HG03108 (cell line): ENCODE measurements at regions not wholly inside any gene's neighbourhood (a gene's known extent, or its start where the extent isn't known, plus 50 kb on each side); places are given as distances from the start of the nearest gene placed in this dataset.

Experiments used
- ATAC-seq: cut with Tn5 transposase; IDR thresholded peaks from one replicate; pipeline ENCODE4 v1.9.1; 2021; ENCODE audit warnings: moderate library complexity; ENCODE audit not compliant: unreplicated experiment

DNA sequence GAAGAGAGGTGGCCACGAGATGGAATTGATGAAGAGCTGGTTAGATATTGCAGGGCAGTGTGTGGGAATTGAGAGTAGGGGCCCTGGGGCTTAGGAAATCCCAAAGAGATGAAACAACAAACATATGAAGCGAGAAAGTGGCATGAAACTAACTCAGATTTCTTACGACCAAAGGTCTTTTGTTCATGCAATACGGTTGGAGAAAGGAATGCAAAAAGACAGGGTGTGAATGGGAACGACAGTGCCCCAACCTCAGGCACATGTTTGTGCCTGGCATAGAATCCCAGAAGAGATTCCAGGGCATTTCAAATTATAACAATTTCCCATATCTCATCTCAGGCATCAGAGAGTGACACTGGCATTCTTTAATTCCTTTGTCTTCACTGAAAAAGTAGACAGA is 199.2 kb downstream of the ACTL7B start:
- no peak for ATAC-seq

DNA sequence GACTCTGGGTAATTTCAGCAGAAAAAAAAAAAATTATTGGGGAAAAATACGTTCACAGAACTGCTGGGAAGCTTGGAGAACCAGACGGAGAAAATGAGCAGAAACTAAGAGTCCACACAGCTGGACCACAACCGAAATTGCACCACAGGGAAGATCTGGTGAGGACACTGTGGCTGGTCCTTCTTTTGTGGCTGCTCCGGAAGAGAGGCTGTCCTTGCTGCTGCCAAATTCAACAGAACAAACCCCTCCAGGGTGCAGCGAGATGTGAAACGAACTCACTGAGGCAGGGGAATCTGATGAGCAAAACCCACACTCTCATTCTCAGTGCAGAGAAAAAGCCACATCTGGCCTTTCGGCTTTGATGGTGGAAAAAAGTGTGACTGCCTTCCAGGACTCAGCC is 200.0 kb downstream of the ACTL7B start:
- no peak for ATAC-seq

DNA sequence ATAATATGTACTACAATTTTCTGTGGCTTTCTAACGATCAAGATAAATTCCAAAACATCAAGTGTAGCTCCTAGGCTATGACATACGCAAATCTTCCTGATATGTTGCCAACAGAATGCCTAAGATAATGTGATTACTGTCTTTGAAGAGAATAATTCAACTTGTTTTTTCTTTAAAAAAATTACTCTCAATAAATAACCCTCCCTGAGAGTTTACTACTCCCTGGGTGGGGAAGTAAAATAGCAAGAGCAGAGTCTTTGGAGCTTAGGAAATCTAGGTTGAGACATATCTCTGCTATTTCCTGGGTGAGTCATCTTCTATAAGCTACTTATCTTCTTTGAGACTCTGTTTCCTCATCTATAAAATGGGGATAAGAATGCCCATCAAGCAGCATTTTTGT is 201.2 kb downstream of the ACTL7B start:
- ATAC-seq, result no peak

DNA sequence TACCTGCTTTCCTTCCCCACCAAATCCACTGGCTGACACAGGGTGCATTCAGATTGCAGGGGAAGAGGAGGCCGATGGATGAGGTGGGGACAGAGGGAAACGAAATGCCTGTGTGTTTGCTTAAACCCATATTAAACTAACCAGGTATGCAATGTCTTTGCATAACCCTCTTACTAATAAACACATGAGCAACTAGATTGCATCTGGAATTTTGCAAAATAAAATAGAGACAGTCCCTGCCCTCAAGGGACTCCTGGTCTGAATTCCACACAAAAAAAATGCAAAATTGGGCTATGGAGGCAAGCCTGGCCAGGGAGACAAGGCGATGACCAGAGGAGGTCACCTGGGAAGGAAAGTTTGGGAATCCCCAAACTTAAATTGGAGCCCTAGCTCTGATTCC is 202.9 kb downstream of the ACTL7B start:
- ATAC-seq, result no peak

DNA sequence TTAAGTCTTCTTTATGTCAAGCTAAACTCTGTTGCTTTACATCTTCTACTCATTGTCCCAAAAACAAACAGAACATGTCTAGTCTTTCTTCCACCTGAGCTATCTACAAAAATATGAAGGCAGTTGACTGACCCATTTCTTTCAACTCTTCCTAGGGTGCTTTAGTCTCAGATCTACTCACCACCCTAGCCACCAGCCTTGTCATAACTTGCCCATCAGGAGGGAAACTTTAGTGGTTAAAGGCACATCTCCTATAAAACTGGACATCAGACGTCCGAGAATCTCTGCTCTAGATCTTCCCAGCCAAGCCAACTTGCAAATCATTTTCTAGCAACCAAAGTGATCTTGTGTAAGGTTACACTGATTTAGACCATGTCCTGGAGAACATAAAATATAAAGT is 205.0 kb downstream of the ACTL7B start:
- no peak for ATAC-seq

DNA sequence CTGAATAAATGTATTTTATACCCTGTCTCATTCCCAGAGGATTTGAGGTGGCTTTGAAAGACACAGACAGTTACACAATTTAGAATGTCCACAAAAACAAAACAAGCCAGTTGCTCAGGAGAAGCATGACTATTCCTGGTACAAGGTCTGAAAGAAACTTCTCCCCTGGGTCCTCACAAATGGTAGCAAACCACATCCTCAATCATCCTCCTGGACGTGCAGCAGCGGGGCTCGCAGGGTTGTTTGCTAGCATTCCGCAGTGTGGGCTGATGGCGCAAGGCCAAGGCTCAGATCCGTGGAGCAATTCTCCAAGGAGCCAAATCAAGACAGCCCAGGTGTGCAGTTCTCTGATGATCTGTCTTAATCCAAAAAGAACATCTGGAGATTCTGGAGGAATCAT is 210.3 kb downstream of the ACTL7B start:
- ATAC-seq, result no peak

DNA sequence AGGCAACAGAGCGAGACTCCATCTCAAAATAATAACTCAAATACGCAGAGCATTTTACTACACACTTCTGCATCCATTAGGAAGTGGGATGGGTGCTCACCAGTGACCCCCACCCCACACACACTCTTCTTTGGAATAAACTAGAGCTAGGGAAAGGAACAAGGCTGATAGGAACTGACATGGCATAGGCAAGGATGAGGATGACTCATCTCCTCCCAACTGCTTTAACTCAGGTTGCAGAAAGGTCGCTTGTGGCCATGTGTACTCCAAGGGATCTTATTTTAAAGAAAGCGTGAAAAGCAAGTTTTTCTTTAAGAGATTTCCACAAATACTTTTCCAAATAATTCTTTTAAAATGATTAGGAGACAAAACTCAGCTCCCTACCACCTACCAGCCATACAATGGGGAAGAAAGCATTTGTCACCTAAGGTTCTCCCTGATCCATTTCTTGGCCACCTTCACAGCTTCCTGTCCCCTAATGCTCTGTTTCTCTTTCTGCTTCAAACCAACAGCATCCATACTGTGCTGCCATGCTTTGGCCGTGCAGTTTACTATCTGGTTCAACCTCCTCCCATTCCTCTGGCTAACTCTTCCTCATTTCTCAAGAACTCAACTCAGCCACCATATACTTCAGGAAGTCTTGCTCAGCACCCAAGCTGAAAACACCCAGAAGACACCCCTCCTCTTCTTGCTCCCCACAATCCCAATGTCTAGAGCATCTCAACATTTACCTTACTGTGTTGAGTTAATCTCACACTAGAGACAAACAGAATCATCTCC is 211.9 kb downstream of the ACTL7B start:
- no peak for ATAC-seq

DNA sequence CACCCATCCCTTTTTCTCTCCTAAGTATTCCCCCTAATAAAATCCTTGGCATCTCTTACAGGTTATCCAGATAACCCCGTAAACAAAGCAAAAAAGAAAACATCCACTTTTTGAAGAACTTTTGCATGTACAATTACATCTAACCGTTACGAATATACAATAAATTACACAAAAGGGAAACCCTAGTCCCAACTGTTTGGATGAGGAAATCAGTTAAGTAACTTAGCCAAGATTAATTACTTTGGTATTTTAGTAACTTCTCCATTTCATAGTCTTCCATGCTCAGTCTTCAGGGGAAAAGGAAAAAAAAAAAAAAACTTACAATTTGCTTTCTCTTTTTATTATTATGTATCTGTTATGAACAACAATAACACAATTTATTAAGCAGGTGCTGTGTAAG is 212.9 kb downstream of the ACTL7B start:
- no peak for ATAC-seq

DNA sequence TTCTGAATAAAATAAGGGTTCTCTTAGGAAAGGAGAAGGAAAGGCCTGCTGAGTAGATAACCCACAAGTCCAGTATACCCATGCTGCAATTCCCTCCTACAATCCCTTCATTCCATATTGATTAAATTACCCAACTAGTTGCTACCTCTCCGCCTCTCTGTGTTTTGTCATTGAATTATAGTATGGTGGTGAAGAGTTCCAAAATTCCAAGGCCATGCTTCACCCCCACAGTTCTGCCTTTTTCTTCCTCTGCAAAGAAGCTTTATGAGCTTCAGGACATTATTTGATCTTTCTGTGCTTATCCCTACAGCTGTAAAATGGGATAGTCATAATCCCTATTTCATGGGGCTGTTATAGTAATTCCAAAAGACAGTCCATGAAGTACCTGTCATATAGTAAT is 215.6 kb downstream of the ACTL7B start:
- no peak for ATAC-seq

DNA sequence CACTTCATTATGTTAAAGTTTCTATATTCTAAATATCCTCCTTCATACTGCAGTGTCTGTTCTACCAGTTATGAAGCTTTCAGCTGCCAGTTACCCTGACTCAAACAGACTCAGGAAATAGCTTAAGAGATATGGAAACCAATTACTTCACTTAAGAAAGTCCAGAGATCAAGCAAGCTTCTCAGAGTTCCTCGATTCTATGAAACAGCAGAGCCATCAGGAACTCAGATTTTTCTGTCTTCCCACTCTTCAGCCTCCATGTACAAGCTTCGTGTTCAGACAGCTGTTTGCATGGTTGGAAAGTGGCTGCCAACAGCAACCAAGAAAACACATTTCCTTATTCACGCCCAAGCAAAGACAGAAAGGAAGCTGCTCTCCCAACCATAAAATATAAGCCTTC is 216.1 kb downstream of the ACTL7B start:
- ATAC-seq, result no peak

DNA sequence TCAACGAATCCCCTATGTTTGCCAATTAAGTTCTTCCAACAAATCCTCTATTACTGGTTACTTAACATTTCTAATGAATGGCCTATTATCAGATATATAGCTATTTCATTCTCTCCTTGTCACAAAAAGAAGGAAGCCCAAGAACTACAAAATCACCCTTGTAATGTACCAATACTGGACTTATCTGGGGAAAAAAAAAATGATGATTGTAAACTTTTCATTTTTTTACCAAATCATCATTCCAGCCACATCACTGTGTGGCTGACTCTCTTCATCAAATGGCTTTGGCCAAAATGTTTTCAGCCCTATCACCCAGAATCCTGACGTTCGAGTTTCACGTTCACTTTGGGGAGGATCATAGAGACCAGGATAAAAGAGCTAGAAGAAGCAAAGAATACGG is 216.7 kb downstream of the ACTL7B start:
- ATAC-seq, result no peak

DNA sequence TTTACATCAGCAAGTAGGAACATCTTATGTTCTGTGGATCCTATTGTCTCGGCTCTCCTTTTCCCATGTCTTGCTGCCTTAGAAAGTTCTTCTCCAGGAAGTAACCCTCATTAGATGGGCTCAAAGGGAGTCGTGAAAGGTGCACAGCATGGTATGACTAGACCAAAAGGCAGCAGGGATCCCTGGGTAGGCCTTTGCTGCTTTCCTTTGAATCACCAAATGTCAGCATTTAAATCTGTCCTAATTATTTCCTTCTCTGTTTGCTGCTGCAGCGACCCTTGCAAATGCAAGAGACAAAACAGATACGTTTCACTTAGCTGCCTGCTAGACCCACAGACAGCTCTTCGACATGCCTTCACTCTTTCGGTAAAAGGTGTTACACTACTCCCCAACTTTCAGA is 218.4 kb downstream of the ACTL7B start:
- ATAC-seq, result no peak

DNA sequence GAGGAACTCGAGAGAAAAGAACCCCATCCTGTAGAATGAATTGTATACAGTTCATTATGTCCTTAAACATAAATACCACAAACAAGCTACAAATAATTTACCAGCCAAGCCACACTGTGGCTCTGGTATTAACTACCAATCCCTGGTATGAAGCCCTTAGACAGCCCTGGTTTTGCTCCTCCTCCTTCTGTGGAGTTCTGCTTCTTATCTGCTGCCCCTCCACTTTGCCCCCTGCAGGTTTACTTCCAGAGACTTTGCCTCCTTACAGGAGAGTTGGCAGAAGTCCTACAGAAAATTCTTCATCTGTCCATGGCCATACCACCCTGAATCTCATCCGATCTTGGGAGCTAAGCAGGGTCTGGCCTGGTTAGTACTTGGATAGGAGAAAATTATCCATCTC is 219.8 kb downstream of the ACTL7B start:
- ATAC-seq, result no peak

DNA sequence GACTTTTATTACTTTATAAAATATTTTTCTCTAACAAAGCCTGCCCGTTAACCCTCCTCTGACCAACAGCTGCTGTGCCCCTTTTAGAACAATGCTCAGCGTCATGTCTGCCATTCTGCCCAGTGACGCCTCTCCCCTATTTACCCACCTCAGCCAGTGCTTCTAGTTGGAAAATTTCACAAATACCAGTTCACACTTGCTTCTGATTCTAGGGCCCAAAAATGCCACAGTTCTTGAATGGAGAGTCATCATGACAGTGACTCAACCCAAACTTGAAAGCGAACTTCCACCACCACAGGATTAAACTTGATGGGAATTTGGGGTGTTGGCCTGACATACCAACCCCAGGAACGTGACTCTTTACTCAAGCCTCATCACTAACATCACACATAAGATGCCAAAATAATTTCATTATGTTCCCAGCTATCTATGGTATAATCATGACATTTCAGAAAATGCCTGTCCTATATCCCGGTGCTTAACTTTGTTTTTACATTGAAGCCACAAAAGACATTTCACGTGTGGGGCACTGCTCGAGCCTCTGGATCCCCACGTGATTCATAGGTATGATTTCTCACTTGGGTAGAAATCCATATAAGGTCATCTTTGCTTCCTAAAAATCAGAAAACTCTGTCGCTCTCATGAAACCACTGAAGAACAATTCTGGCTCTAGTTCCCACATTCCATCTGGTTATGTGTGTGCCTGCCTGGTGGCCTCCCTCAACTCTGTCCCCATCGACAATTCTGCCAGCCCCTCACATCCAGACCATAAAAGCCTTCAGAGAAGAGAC is 220.9 kb downstream of the ACTL7B start:
- no peak for ATAC-seq

DNA sequence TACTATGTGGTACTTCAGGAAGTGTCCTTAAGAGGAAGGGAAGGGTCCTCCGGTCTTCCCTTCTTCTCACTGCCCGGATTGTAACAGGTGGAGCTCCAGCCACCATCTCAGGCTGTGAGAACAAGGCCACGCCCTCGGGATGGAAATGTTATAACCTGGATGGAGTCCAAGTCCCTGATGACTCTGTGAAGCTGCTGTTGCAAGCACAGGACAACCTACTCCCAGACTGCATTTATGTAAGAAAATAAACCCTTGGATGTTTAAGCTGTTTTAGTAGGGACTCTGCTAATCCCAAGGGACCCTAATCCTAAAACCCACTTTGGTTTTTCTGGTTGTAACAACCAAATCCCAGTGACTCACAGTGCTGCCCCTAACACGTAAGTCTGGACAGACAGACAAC is 221.6 kb downstream of the ACTL7B start:
- no peak for ATAC-seq

DNA sequence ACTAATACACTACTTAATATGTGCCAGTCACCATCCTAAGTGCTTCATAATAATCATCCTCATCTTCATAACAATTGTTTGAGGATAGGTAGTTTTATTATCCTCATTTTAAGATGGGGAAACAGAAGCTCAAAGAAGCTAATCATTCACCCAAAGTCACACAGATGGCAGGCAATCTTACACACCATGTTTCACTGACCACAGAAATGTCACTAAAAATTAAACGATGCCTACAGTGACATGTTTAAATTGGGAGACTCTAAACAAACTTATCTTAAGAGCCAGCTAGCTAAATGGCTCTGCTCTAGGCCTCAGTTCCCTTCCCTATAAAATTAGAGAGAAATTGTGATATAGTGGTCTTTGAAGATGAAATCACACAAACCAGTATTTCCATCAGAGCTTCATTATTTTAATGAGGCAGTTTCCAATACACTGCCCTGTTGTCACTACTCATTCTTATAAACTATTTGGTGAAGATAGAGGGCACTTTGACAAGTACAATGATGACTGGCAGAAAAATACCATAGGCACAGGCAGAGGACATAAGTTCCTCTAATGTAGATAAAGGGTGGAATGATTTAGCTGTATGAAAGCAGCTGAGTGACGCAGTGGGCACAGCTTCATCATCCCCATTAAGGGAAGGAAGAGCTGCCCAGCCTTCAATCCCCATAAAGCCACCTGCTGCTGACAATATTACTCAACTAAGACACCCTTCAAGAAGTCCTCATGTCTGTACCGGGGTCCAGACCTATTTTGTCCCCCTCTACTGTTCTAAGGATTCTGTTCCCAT is 224.1 kb downstream of the ACTL7B start:
- ATAC-seq, result no peak

DNA sequence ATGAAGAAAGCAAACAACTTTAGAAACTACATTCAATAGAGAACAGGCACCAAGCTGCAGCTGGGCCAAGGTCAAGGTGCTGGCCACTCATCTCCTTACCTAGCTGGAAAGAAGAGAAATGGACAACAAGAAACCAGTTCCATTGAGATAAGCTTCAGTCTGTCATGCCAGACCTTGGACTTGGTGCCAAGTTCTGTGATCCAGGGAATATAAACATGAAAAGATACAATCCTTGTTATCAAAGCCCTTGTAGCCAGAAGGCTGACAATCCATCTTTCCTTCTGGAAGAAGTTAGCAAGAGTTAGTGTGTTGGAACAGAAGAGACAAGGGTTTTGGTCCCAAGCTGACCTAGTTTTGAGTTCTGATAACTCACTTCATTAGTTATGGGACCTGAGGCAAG is 227.5 kb downstream of the ACTL7B start:
- ATAC-seq, result no peak

DNA sequence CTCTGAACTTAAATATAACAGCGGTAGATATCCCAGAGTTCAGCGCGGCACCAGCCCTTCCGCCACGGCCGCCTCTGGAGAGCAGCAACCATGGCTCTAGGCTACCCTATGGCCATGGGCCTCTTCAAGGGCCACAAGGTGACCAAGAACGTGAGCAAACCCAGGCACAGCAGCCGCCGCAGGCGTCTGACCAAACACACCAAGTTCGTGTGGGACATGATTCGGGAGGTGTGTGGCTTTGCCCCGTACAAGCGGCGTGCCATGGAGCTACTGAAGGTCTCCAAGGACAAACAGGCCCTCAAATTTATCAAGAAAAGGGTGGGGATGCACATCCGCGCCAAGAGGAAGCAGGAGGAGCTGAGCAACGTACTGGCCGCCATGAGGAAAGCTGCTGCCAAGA is 229.0 kb downstream of the ACTL7B start:
- no peak for ATAC-seq

DNA sequence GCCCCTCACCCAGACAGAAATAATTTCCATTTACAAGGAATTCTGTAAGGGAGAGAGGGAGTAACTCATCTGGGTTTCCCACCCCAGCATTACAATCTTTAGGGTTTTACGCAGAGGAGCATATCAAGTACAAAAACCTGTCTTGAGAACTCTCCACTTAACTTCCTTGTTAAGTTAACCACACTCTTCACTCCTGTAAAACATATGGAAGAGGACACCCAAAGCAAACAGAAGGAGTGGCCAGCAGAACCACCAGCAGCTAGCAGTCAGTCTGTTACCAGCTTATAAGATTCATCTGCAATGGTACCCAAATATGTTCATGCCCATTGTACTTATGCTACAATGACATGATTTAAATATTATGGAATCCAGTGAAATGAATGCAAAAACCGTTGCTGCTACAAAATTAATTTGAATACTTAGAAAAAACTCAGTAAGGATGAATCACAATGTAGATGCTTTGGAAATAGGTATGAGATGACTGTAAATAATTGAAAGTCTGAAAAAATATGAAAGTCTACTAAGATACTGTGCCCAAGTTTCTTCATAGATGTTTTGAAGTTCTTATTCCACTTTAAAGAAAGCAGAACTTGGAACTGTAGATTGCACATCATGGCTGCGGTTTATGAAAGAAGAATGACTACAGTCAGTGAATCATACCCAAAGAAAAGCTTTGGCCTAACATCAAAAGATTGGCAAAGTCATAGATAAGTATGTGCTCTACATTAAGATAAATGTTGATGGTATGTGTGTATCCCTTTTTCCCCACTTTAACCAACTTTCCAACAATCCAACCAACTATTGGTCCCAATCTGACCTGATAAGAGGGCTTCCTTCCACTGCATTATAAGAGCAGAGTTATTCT is 233.6 kb downstream of the ACTL7B start:
- ATAC-seq, result no peak

DNA sequence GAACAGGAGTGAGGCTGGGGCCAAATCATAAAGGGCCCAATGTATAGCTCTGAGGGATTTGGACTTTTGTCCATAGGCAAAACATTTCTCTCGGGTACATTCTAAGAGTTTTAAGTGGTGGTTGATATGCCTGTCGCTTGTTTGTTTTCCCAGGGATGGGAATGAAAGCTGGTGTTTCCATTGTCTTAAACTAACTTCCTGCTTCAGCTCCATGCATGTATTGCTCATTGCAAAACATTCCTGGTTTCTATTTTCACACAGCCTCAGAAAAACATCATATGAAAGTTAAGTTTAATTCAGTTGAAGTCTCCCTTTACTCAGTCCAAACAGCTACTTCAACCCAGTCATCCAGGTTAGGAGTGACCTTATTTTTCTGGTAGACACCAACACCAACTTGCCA is 235.0 kb downstream of the ACTL7B start:
- ATAC-seq, result no peak
